HL-60 (cell line): ENCODE measurements at regions not wholly inside any gene's neighbourhood (a gene's known extent, or its start where the extent isn't known, plus 50 kb on each side); places are given as distances from the start of the nearest gene placed in this dataset.

Source experiments
- DNase-seq, 2 experiments: peaks; one replicate each; pipeline ENCODE4 v3.0.0-alpha.2; 2010 to 2020; ENCODE audit warnings: low read depth in 1 of 2, low spot score in 1 of 2
- H3K27ac ChIP-seq: fragments of 250-450 bp; sonication (Bioruptor Pico); replicated peaks from 2 replicates; pipeline ENCODE4 v1.5.1; 2020; ENCODE audit warnings: mild to moderate bottlenecking, moderate library complexity
- H3K27me3 ChIP-seq: fragments of 250-450 bp; sonication (Bioruptor Pico); 2 replicates; pipeline ENCODE4 v1.5.1; 2021; ENCODE audit warnings: mild to moderate bottlenecking, moderate library complexity; ENCODE audit not compliant: insufficient read depth, poor library complexity, severe bottlenecking
- H3K4me3 ChIP-seq: replicated peaks from 2 replicates; pipeline ENCODE4 v1.5.1; 2011; ENCODE audit warnings: mild to moderate bottlenecking, control low read depth, low read length; ENCODE audit not compliant: insufficient read depth
- CTCF ChIP-seq: IDR thresholded peaks from one replicate; pipeline ENCODE4 v1.5.1; 2011; ENCODE audit warnings: low read length, control low read depth, inconsistent platforms; ENCODE audit not compliant: insufficient read depth
- GABPA ChIP-seq: IDR thresholded peaks from 2 replicates; pipeline ENCODE4 v1.6.1; 2012; ENCODE audit warnings: low read depth
- POLR2AphosphoS5 ChIP-seq: IDR thresholded peaks from 2 replicates; pipeline ENCODE4 v1.6.1; 2012; ENCODE audit warnings: low read depth
- SPI1 ChIP-seq: IDR thresholded peaks from 2 replicates; pipeline ENCODE4 v1.6.1; 2012; ENCODE audit warnings: low read depth, mild to moderate bottlenecking, borderline replicate concordance
- TF ChIP-seq, protein P1 (sequence below): IDR thresholded peaks from 2 replicates; pipeline ENCODE4 v1.6.1; 2012; ENCODE audit warnings: low read depth; ENCODE audit not compliant: insufficient replicate concordance

- no peak for DNase-seq
- no peak for TF ChIP-seq GABPA
- TF ChIP-seq POLR2AphosphoS5 = no peak
- TF ChIP-seq SPI1 = no peak
- TF ChIP-seq CTCF = no peak
- TF ChIP-seq, protein P1, sequence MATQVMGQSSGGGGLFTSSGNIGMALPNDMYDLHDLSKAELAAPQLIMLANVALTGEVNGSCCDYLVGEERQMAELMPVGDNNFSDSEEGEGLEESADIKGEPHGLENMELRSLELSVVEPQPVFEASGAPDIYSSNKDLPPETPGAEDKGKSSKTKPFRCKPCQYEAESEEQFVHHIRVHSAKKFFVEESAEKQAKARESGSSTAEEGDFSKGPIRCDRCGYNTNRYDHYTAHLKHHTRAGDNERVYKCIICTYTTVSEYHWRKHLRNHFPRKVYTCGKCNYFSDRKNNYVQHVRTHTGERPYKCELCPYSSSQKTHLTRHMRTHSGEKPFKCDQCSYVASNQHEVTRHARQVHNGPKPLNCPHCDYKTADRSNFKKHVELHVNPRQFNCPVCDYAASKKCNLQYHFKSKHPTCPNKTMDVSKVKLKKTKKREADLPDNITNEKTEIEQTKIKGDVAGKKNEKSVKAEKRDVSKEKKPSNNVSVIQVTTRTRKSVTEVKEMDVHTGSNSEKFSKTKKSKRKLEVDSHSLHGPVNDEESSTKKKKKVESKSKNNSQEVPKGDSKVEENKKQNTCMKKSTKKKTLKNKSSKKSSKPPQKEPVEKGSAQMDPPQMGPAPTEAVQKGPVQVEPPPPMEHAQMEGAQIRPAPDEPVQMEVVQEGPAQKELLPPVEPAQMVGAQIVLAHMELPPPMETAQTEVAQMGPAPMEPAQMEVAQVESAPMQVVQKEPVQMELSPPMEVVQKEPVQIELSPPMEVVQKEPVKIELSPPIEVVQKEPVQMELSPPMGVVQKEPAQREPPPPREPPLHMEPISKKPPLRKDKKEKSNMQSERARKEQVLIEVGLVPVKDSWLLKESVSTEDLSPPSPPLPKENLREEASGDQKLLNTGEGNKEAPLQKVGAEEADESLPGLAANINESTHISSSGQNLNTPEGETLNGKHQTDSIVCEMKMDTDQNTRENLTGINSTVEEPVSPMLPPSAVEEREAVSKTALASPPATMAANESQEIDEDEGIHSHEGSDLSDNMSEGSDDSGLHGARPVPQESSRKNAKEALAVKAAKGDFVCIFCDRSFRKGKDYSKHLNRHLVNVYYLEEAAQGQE = no peak
- no peak overlapping the region for H3K4me3 ChIP-seq
Observed at GRCh38 chr13:47816831-47817230, 184.2 kb downstream of the SUCLA2 start.

GRCh38 chr13:47813718-47814117, 187.4 kb downstream of the SUCLA2 start:
- DNase-seq = no peak
- H3K4me3 ChIP-seq = no peak overlapping the region
- no peaks in the 10 kb centered on the region for H3K27me3 ChIP-seq
- no peak overlapping the region for H3K27ac ChIP-seq
- TF ChIP-seq CTCF = no peak
- TF ChIP-seq, protein P1 = no peak
- TF ChIP-seq POLR2AphosphoS5 = no peak
- TF ChIP-seq SPI1 = no peak
- TF ChIP-seq GABPA = no peak

More at GRCh38 chr13:47816831-47817230, 184.2 kb downstream of the SUCLA2 start:
- H3K27ac ChIP-seq = no peak overlapping the region
- H3K27me3 ChIP-seq = no peaks in the 10 kb centered on the region

DNA sequence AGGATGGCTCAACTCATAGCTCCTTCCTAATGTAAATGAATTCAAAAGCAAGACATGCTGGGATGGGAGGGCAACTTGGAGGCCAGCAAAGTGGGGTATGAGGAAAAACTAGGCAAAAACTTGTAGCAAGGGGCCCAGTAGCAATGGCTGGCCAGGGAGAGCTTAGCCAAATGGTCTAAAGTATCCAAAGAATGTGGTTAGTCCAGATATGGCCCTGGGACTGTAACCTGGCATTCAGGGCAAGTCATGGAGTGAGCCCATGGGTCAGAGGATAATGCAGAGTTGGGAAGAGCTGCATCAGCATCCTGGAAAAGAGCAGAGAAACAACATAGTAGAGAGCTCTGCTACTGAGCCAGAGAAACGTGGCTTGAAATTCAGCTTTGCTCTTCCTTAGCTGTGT, 191.7 kb downstream of the SUCLA2 start:
- H3K27ac ChIP-seq = no peak overlapping the region
- TF ChIP-seq GABPA = no peak
- TF ChIP-seq CTCF = no peak
- no peak for DNase-seq
- no peaks in the 10 kb centered on the region for H3K27me3 ChIP-seq
- no peak overlapping the region for H3K4me3 ChIP-seq

- no peak for DNase-seq
- TF ChIP-seq, protein P1 = no peak
- no peak for TF ChIP-seq GABPA
- no peak for TF ChIP-seq SPI1
- no peak for TF ChIP-seq CTCF
- no peak for TF ChIP-seq POLR2AphosphoS5
- Histone ChIP-seq H3K4me3 (no peak overlapping the region), H3K27me3 (no peaks in the 10 kb centered on the region), H3K27ac (no peak overlapping the region)
Observed at GRCh38 chr13:47803131-47803530, 197.9 kb downstream of the SUCLA2 start.
